SH-SY5Y (cell line): ENCODE measurements at regions not wholly inside any gene's neighbourhood (a gene's known extent, or its start where the extent isn't known, plus 50 kb on each side); places are given as distances from the start of the nearest gene placed in this dataset.

Source experiments
- GATA2 ChIP-seq: IDR thresholded peaks from 2 replicates; pipeline ENCODE4 v1.6.1; 2011; ENCODE audit warnings: mild to moderate bottlenecking, low read depth, low read length
- GATA3 ChIP-seq: IDR thresholded peaks from 2 replicates; pipeline ENCODE4 v1.6.1; 2011; ENCODE audit warnings: low read depth, mild to moderate bottlenecking, low read length, moderate library complexity

DNA sequence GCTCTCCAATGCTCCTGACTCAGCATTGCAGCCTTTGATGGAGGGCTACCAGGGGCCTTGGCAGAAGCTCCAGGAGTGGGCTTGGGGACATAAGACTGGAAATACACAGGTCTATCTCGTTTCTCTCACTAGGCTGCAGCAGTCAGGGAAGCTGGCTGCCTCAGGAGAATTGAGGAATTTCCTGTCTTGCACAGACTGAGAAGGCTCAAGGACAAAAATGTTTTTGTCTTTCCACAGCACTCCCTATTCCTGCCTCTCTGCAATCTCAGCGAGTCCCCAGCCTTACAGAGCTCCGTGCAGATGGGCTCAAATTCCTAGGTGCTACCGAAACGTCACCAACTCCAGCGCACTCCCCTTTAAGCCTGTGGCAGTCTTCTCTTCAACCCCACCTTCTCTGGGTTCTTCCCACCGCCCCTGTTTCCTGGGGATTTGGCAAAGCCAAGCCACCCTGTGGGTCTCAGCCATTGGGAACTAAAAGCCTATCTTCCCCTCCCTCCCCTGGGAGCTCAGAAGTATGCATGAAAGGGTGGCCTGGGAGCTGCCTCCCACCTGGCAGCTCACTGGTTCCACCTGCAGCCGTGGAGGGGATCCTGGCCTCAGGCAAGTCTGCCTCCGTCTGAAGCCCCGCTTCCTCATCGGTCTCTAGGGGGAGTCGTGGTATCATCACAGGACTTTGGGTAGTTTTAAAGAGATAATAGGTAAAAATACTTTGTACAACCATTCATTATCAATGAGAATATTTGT is 322.6 kb upstream of the FRG2C start:
- no peak for TF ChIP-seq GATA3
- no peak for TF ChIP-seq GATA2

DNA sequence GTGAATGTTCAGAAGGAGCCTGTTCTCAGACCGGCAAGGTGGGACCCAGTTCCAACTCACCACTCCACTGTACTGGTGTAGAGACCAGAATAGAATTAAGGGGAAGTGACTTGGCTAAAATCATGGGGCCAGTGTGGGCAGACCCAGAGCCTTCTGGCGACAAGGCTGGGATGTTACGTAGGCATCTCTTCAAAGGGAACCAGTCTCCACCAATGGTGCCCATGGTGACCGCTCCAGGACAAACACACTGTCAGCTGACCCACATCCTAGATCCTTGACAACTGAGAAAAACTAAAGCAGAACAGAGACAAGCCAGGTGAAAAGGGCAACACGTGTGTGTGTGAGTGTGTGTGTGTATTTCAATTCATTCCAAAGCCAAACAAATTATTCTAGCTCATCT is 321.7 kb upstream of the FRG2C start:
- no peak for TF ChIP-seq GATA3
- no peak for TF ChIP-seq GATA2

DNA sequence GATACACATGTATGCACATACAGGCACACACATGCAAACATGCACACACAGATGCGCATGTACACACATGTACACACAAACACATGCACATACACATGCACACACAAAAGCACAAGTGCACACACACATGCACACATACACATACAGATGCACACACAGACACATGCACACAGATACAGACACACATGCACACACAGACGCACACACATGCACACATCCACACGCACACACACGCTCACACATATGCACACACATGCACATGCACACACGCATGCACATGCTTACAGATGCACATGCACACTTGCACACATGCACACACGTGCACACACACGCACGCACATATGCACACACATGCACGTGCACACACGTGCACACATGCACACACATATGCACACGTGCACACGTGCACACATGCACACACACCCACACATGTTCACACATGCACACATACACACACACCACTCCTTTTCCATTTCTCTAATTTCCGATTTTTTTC is 283.8 kb upstream of the FRG2C start:
- TF ChIP-seq GATA3 (no peak), GATA2 (no peak)

DNA sequence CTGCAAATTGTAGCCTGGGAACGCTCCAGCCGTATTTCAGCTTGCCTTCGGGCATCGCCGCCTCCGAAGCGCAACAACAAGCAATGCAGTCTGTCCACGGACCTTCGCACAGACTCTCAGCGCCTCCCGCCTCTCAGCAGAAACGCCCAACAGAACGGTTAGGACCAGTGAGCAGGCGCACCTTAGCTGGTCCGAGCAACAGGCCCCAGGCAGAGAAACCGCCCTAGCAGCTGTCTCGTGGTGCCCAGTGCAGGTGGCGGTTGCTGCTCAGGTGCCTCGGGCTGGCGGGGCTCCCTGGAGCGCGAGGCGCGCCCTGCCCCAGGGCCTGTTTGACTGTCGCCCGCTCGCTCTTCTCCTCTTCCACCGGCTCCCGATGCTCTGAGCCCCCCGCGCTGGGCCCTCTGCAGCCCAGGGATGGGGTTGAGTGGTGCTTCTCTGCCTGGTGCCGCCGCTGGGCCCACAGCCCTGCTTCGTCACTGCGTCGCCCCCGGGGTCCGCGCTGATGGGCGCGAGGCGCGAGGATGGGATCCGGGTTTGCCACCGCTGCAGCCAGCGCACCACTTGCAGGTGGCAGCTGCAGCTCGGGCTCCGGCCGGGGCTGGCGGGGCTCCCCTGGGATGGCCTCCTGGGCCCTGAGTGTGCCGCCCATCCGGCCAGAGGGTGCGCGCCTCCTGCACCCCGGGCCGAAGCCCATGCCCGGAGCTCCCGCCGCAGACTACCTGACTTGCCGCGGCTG is 268.4 kb upstream of the FRG2C start:
- TF ChIP-seq GATA3 = no peak
- no peak for TF ChIP-seq GATA2

DNA sequence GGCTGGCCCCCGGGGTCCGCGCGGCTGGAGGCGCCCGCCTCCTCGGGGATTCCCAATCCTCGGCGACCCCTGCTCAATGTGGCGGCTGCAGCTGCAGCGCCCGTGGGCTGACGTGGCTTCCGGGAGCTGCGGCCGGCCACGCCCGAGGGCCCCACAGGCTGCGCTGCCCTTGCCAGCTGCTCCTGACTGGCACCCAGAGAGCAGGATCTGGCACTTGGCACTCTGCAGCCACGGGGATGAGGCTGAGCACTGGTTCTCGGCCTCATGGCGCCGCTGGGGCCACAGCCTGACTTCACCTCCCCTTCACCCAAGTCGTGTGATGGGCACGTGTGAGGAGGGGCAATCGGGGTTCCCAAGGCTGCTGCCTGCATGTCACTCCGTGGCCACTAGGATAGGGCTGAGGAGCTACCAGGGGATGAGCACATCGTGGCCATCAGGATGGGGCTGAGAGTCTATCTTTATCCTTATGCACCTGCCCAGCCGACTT is 267.8 kb upstream of the FRG2C start:
- no peak for TF ChIP-seq GATA3
- TF ChIP-seq GATA2 = no peak

DNA sequence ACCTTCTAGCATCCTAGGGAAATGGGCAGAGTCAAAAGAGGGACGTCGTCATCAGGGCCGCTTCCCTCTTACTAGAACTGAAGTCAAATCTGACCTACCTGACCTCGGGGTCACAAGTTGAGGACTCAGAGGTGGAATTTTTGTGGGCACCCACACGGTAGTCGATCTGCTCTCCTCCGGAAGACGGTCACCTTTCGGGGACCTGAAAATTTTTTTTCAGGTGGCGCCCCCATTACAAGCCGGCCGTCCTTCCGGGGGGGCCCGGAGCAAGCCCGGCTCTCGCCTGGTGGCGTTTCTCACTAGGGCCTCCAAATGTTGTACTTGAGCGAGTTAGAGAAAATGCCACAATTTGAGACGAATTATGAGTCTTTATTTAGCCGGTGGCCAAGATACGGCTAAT is 157.5 kb upstream of the FRG2C start:
- TF ChIP-seq GATA3 (no peak), GATA2 (no peak)

DNA sequence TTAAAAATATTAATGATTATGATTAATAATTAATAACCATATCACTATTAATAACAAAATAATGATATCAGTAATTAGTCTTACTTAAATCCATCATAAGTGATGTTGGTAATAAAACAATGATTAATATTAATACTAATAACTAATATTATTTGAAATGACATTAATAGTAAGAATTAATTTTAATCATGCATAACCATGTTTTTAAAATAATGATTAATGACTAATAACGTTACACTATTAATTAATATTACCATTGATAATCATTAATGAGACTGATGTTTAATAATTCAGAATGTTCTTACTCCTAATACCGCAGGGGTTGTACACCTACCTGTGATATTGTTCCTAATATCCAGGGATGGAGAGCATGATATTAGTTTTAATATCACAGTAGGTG is 53.4 kb upstream of the FRG2C start:
- TF ChIP-seq GATA3 (no peak), GATA2 (no peak)
